ENCODE measurements at regions not wholly inside any gene's neighbourhood (a gene's known extent, or its start where the extent isn't known, plus 50 kb on each side); places are given as distances from the start of the nearest gene placed in this dataset.

DNA sequence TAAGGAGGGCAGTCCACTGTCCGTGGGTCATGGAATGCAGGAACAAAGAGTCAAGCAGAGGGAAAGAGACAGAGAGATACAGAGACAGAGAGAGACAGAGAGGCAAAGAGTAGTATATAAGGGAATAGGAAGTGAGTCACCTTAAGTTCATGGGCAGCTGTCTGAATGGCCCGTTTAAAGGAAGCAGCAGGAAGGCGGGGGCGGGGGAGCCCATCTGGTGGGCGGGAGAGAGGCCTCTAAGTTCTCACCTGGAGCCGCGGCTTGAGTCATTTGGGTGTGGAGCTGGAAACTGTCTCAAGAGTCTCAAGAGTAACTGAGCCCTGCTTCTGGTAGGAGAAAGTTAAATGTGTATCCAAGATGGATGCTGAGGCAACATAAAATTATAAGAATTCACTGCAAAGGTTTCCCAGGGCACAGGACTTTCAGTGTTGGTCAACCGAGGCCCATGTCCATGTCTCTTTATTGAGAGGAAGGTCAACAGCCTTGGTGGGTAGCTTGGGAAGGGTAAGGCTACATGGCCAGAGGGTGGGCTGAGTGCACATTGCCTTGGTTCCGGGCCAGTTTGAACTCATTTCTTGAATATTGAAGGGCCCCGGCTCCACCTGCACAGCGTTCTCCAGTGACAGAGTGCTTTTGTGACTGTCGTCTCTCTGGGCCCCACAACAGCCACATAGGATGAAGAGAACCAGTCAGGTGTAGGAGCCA is 85.5 kb upstream of the CACUL1 start:
- TF ChIP-seq, protein P1, sequence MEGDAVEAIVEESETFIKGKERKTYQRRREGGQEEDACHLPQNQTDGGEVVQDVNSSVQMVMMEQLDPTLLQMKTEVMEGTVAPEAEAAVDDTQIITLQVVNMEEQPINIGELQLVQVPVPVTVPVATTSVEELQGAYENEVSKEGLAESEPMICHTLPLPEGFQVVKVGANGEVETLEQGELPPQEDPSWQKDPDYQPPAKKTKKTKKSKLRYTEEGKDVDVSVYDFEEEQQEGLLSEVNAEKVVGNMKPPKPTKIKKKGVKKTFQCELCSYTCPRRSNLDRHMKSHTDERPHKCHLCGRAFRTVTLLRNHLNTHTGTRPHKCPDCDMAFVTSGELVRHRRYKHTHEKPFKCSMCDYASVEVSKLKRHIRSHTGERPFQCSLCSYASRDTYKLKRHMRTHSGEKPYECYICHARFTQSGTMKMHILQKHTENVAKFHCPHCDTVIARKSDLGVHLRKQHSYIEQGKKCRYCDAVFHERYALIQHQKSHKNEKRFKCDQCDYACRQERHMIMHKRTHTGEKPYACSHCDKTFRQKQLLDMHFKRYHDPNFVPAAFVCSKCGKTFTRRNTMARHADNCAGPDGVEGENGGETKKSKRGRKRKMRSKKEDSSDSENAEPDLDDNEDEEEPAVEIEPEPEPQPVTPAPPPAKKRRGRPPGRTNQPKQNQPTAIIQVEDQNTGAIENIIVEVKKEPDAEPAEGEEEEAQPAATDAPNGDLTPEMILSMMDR (IDR thresholded peaks at IDR 0.05), result no peak
- TF ChIP-seq EZH2phosphoT487 (IDR thresholded peaks at IDR 0.05) (no peak), EZH2 (IDR thresholded peaks at IDR 0.05) (no peak)
- no peaks in the 10 kb centered on the region for H4K20me1 ChIP-seq (ENCODE audit: low read depth)
- no peak overlapping the region for H2AFZ ChIP-seq (replicated peaks)
- H3K36me3 ChIP-seq, result no peaks in the 10 kb centered on the region
- Mint-ChIP-seq H3K4me1 (peaks cover 8% of the 10 kb centered on the region), H3K27ac (no peak overlapping the region), H3K27me3 (ENCODE audit: insufficient read depth, low read depth) (peaks cover 9% of the 10 kb centered on the region), H3K36me3 (no peaks in the 10 kb centered on the region), H3K9me3 (peaks cover 4% of the 10 kb centered on the region), H3K4me3 (no peak overlapping the region)
- DNase-seq (ENCODE audit: low spot score), result no peak
- no peaks in the 10 kb centered on the region for H3F3A ChIP-seq (ENCODE audit: low read depth)
- H3K79me2 ChIP-seq (ENCODE audit: low read depth), result no peaks in the 10 kb centered on the region
- no peak overlapping the region for H3K4me2 ChIP-seq
- H3K9me3 ChIP-seq (ENCODE audit: low read depth), result no peaks in the 10 kb centered on the region
- no peak overlapping the region for H3K27ac ChIP-seq
- H3K9ac ChIP-seq, result no peak overlapping the region
- no peaks in the 10 kb centered on the region for H3K27me3 ChIP-seq
- no peaks in the 10 kb centered on the region for H3K4me1 ChIP-seq
- no peak overlapping the region for H3K4me3 ChIP-seq

DNA sequence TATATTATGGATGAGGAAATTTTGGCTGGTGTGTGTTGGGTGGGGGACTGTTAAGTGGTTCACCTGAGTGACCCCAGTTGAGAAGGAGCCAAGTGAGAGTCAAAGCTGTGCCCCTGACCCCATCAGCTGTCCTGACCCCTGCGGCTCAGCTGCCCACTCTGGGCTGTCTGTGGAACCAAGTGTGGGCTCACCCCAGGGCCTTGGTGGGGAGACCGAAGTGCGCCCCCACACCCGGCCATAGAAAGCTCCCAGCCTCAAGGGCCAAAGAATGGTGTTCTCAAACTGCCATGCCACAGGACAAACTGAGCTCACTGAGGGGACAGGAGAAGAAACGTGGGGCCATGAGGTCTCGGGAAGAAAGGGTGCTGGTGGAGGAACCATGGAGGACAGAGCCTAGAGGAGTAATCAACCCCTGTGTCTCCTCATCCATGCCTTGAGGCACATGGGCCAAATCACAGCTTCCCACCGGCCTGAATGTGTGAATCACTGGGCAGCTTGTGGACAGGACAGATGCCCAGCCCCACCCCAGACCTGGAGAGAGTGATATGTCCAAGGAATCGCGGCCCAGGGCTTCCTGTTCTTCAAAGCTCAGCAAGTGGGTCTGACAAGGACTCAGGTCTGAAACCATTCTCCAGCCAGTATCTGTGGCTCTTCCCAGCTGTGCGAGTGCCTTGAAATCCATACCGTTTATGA is 86.2 kb upstream of the CACUL1 start:
- Histone ChIP-seq H3K9ac (no peak overlapping the region), H3K9me3 (ENCODE audit: low read depth) (no peaks in the 10 kb centered on the region), H3K4me2 (no peak overlapping the region), H3K79me2 (ENCODE audit: low read depth) (no peaks in the 10 kb centered on the region), H3F3A (ENCODE audit: low read depth) (no peaks in the 10 kb centered on the region), H4K20me1 (ENCODE audit: low read depth) (no peaks in the 10 kb centered on the region), H3K4me3 (no peak overlapping the region), H3K27me3 (no peaks in the 10 kb centered on the region), H3K36me3 (no peaks in the 10 kb centered on the region), H3K4me1 (no peaks in the 10 kb centered on the region), H3K27ac (no peak overlapping the region), H2AFZ (replicated peaks) (no peak overlapping the region)
- H3K4me3 Mint-ChIP-seq, result no peak overlapping the region
- H3K27ac Mint-ChIP-seq, result no peak overlapping the region
- no peak for TF ChIP-seq EZH2 (IDR thresholded peaks at IDR 0.05)
- TF ChIP-seq, protein P1 (IDR thresholded peaks at IDR 0.05), result no peak
- no peak for TF ChIP-seq EZH2phosphoT487 (IDR thresholded peaks at IDR 0.05)
- H3K36me3 Mint-ChIP-seq, result no peaks in the 10 kb centered on the region
- peaks cover 9% of the 10 kb centered on the region for H3K27me3 Mint-ChIP-seq (ENCODE audit: insufficient read depth, low read depth)
- H3K4me1 Mint-ChIP-seq, result peaks cover 12% of the 10 kb centered on the region
- no peak for DNase-seq (ENCODE audit: low spot score)
- H3K9me3 Mint-ChIP-seq, result peaks cover 4% of the 10 kb centered on the region

DNA sequence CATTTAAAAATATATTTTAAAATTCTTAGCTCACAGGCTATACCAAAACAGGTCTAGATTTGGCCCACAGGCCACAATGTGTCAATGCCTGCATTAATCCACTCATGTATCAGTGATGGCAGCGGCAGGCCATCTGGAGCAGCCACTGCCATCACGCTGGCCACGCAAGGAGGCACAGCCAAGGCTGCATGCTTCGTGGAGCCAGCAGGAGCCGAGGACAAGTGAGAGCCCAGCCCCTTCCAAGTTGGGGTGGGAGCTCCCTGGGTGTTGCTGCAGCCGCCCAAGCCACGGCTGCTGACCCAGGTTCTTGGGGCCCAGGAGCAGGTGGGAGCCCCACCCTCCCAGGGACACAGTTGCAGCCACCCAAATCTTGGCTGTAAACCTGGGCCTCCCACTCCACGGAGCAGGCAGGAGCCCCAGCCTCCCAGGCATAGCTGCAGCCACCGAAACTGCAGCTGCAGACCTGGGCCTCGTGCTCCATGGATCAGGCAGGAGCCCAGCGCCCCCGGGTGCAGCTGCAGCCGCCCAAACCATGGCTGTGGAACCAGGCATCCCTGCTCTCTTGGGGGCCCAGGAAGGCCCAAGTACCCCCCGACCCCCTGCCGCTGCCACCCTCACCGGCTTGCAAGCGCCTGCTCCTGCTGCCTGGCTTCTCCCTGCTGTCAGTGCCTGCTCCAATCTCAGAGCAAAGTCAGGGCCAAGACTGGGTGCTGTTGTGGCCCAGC is 87.3 kb upstream of the CACUL1 start:
- H3K4me1 Mint-ChIP-seq, result peaks cover 13% of the 10 kb centered on the region
- H3K36me3 Mint-ChIP-seq, result no peaks in the 10 kb centered on the region
- TF ChIP-seq EZH2 (IDR thresholded peaks at IDR 0.05), result no peak
- no peak for TF ChIP-seq EZH2phosphoT487 (IDR thresholded peaks at IDR 0.05)
- TF ChIP-seq, protein P1 (IDR thresholded peaks at IDR 0.05), result no peak
- Histone ChIP-seq H3K79me2 (ENCODE audit: low read depth) (no peaks in the 10 kb centered on the region), H3K4me1 (no peaks in the 10 kb centered on the region), H3K4me2 (no peak overlapping the region), H3K9me3 (ENCODE audit: low read depth) (no peaks in the 10 kb centered on the region), H3K27ac (no peak overlapping the region), H4K20me1 (ENCODE audit: low read depth) (no peaks in the 10 kb centered on the region), H3F3A (ENCODE audit: low read depth) (no peaks in the 10 kb centered on the region), H3K27me3 (no peaks in the 10 kb centered on the region), H3K9ac (no peak overlapping the region), H3K4me3 (no peak overlapping the region), H3K36me3 (no peaks in the 10 kb centered on the region), H2AFZ (replicated peaks) (no peak overlapping the region)
- no peak overlapping the region for H3K27ac Mint-ChIP-seq
- peaks cover 4% of the 10 kb centered on the region for H3K9me3 Mint-ChIP-seq
- H3K27me3 Mint-ChIP-seq (ENCODE audit: insufficient read depth, low read depth), result peaks cover 9% of the 10 kb centered on the region
- DNase-seq (ENCODE audit: low spot score), result no peak
- H3K4me3 Mint-ChIP-seq, result no peak overlapping the region
